Endothelial cell of umbilical vein (primary cell): ENCODE measurements at regions not wholly inside any gene's neighbourhood (a gene's known extent, or its start where the extent isn't known, plus 50 kb on each side); places are given as distances from the start of the nearest gene placed in this dataset.

Experiments used
- BruUV-seq: library from RNA; stranded (reverse); fragments of 400-500 nt; replicated peaks from 2 replicates; lab custom pipeline; 2021; lab: Mats Ljungman, UMichigan
- CTCF ChIA-PET: fragments of 300-600, 350-600 bp; sonication (Branson Sonifier 250); formaldehyde crosslinking; loops from one replicate; lab custom pipeline; 2021; ENCODE audit warnings: antibody characterized with exemption, inconsistent platforms; lab: Charles Lee
- POLR2A ChIA-PET: fragments of 300-600, 350-600 bp; sonication (Branson Sonifier 250); formaldehyde crosslinking; loops from one replicate; lab custom pipeline; 2021; ENCODE audit warnings: antibody characterized with exemption, inconsistent platforms; lab: Charles Lee
- DNase-seq: peaks from one replicate; pipeline ENCODE4 v3.0.0-alpha.2; 2011; ENCODE audit warnings: low read depth, low spot score
- FAIRE-seq: peaks from 2 replicates; lab custom pipeline; 2011; peaks lifted over from hg19 to GRCh38; lab: Jason Lieb, UNC
- H2AFZ ChIP-seq: 2 replicates; pipeline ENCODE4 v1.6.0; 2012; ENCODE audit warnings: low read depth, low read length, control low read depth, inconsistent platforms
- H3K27ac ChIP-seq: 2 replicates; pipeline ENCODE4 v1.5.1; 2011; ENCODE audit warnings: low read depth, mild to moderate bottlenecking, control low read depth, low read length, moderate library complexity; ENCODE audit not compliant: insufficient read depth
- H3K27me3 ChIP-seq, 2 experiments: 2 replicates each; pipeline versions ENCODE4 v1.6.0 to v1.6.1; 2011; ENCODE audit warnings: low read length in 2 of 2, mixed read lengths in 1 of 2; ENCODE audit not compliant: control insufficient read depth in 2 of 2, insufficient read depth in 2 of 2
- H3K36me3 ChIP-seq, 2 experiments: 2 replicates in 1 of 2; 3 replicates in 1 of 2; pipeline ENCODE4 v1.5.1; 2011; ENCODE audit warnings: low read length in 2 of 2, mild to moderate bottlenecking in 1 of 2, moderate library complexity in 1 of 2; ENCODE audit not compliant: control insufficient read depth in 2 of 2, insufficient read depth in 2 of 2; ENCODE audit errors: extremely low read depth in 1 of 2
- H3K4me1 ChIP-seq: 3 replicates; pipeline ENCODE4 v1.5.1; 2011; ENCODE audit warnings: mild to moderate bottlenecking, low read length; ENCODE audit not compliant: control insufficient read depth, insufficient read depth; ENCODE audit errors: extremely low read depth
- H3K4me2 ChIP-seq: 2 replicates; pipeline ENCODE4 v1.6.1; 2011; ENCODE audit warnings: low read length, control low read depth, mixed read lengths; ENCODE audit not compliant: insufficient read depth
- H3K4me3 ChIP-seq, 3 experiments: fragments of 200-600 bp in 1 of 3; sonication (generic), shearing (Covaris generic) in 1 of 3; replicated peaks in 1 of 3; 2 replicates each; pipeline ENCODE4 v1.5.1; 2011 to 2016; ENCODE audit warnings: control low read depth in 3 of 3, low read length in 3 of 3, mild to moderate bottlenecking in 2 of 3, inconsistent platforms in 1 of 3, low read depth in 1 of 3, moderate library complexity in 1 of 3; ENCODE audit not compliant: insufficient read depth in 1 of 3
- H3K79me2 ChIP-seq: 2 replicates; pipeline ENCODE4 v1.6.0; 2012; ENCODE audit warnings: low read length, inconsistent platforms; ENCODE audit not compliant: control insufficient read depth, insufficient read depth
- H3K9ac ChIP-seq: replicated peaks from 2 replicates; pipeline ENCODE3; 2011; ENCODE audit warnings: low read length, control low read depth; ENCODE audit not compliant: insufficient read depth; ENCODE audit errors: extremely low read depth
- H3K9me1 ChIP-seq: replicated peaks from 3 replicates; pipeline ENCODE4 v1.6.0; 2011; ENCODE audit warnings: mild to moderate bottlenecking, low read length; ENCODE audit not compliant: control insufficient read depth, insufficient read depth; ENCODE audit errors: extremely low read depth
- H3K9me3 ChIP-seq: replicated peaks from 2 replicates; pipeline ENCODE4 v1.5.1; 2012; ENCODE audit warnings: low read length, inconsistent platforms; ENCODE audit not compliant: control insufficient read depth, insufficient read depth
- H4K20me1 ChIP-seq: replicated peaks from 2 replicates; pipeline ENCODE3; 2011; ENCODE audit warnings: mild to moderate bottlenecking, low read length; ENCODE audit not compliant: control insufficient read depth, insufficient read depth; ENCODE audit errors: extremely low read depth
- FOS ChIP-seq: IDR thresholded peaks from 2 replicates; pipeline ENCODE4 v1.6.1; 2011; ENCODE audit warnings: mild to moderate bottlenecking, low read length, moderate library complexity, borderline replicate concordance; ENCODE audit not compliant: insufficient read depth
- JUN ChIP-seq: IDR thresholded peaks from 2 replicates; pipeline ENCODE4 v1.6.1; 2011; ENCODE audit warnings: borderline replicate concordance, low read depth; ENCODE audit not compliant: insufficient read length, insufficient read depth
- POLR2A ChIP-seq: IDR thresholded peaks from 2 replicates; pipeline ENCODE4 v1.6.1; 2012; ENCODE audit warnings: low read depth, mild to moderate bottlenecking, control low read depth, low read length
- POLR2AphosphoS5 ChIP-seq: IDR thresholded peaks from 2 replicates; pipeline ENCODE4 v1.6.1; 2012; ENCODE audit warnings: low read depth, mild to moderate bottlenecking, control low read depth, low read length, moderate library complexity; ENCODE audit not compliant: insufficient read depth
- dilution Hi-C: fragments of 300-500 bp; cut with MboI; formaldehyde crosslinking; loops from one replicate; pipeline ENCODE4 v1.15.0; 2019; ENCODE audit warnings: low sequenced_read_pairs; ENCODE audit not compliant: extremely low pct_ligation_motif_present
- intact Hi-C: fragments of 100-400 bp; cut with micrococcal nuclease; formaldehyde crosslinking; loops from one replicate; pipeline ENCODE4 v1.10.0; 2022
- TF ChIP-seq, protein P1 (sequence below): IDR thresholded peaks from 2 replicates; pipeline ENCODE4 v1.6.1; 2011; ENCODE audit not compliant: insufficient read depth, insufficient read length
- TF ChIP-seq, protein P2 (sequence below), 2 donors: IDR thresholded peaks; 1 replicate in 1 of 2; 2 replicates in 1 of 2; pipeline ENCODE4 v1.5.1; 2011; ENCODE audit warnings: low read length in 2 of 2, mild to moderate bottlenecking in 2 of 2, moderate library complexity in 2 of 2, control low read depth in 1 of 2, inconsistent platforms in 1 of 2, low read depth in 1 of 2; ENCODE audit not compliant: insufficient read depth in 1 of 2; ENCODE audit errors: extremely low read depth in 1 of 2

- no peaks in the 10 kb centered on the region for H3K9me1 ChIP-seq
- dilution Hi-C loops = no loop called here
- no peaks in the 10 kb centered on the region for H3K9me3 ChIP-seq
- TF ChIP-seq POLR2AphosphoS5 (peak; percentile 71), POLR2A (no peak), JUN (peak; percentile 75), FOS (peak; percentile 93)
- TF ChIP-seq, protein P1, sequence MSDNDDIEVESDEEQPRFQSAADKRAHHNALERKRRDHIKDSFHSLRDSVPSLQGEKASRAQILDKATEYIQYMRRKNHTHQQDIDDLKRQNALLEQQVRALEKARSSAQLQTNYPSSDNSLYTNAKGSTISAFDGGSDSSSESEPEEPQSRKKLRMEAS = no peak
- TF ChIP-seq, protein P2, sequence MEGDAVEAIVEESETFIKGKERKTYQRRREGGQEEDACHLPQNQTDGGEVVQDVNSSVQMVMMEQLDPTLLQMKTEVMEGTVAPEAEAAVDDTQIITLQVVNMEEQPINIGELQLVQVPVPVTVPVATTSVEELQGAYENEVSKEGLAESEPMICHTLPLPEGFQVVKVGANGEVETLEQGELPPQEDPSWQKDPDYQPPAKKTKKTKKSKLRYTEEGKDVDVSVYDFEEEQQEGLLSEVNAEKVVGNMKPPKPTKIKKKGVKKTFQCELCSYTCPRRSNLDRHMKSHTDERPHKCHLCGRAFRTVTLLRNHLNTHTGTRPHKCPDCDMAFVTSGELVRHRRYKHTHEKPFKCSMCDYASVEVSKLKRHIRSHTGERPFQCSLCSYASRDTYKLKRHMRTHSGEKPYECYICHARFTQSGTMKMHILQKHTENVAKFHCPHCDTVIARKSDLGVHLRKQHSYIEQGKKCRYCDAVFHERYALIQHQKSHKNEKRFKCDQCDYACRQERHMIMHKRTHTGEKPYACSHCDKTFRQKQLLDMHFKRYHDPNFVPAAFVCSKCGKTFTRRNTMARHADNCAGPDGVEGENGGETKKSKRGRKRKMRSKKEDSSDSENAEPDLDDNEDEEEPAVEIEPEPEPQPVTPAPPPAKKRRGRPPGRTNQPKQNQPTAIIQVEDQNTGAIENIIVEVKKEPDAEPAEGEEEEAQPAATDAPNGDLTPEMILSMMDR (IDR thresholded peaks at IDR 0.05; ENCODE audit: extremely low read depth in 1 of 2, insufficient read depth in 1 of 2, low read depth in 1 of 2, low read length in 2 of 2) = no peak
- POLR2A ChIA-PET = interaction anchor here (1.2 kb wide), 1 partner anchor 53 kb away, joined by 3 read pairs; the partner anchor contains the start of gene AMOTL2
- peaks cover 8% of the 10 kb centered on the region for H3K4me1 ChIP-seq
- DNase-seq (peak; percentile 77), FAIRE-seq (peak; percentile 97)
- peak overlapping the region; percentile 15 for H2AFZ ChIP-seq
- BruUV-seq = no TSS peak
- H3K4me3 ChIP-seq = no peak overlapping the region
- intact Hi-C loops = loop anchor here (1.0 to 2.0 kb wide), 5 partner anchors 19 to 56 kb away; partner anchors contain the start of gene AMOTL2
- peak overlapping the region; percentile 11 for H3K4me2 ChIP-seq
- peak overlapping the region; percentile 31 for H3K9ac ChIP-seq
- H3K27ac ChIP-seq = peak overlapping the region; percentile 73
- peaks cover 5 to 11% of the 10 kb centered on the region in 2 experiments for H3K27me3 ChIP-seq
- H3K79me2 ChIP-seq = no peaks in the 10 kb centered on the region
- H4K20me1 ChIP-seq = no peaks in the 10 kb centered on the region
- no peaks in the 10 kb centered on the region for H3K36me3 ChIP-seq
- CTCF ChIA-PET = interaction anchor here (0.8 to 4.3 kb wide), 4 partner anchors 11 to 112 kb away, joined by 3 to 29 read pairs (median 6); no protein-coding TSS in a partner anchor
These were observed 53.3 kb upstream of the AMOTL2 start for GRCh38 chr3:134427400-134428111.
